DMS53 (cell line): ENCODE measurements at regions not wholly inside any gene's neighbourhood (a gene's known extent, or its start where the extent isn't known, plus 50 kb on each side); places are given as distances from the start of the nearest gene placed in this dataset.

Experiments used
- DNase-seq: peaks from one replicate; lab custom pipeline; 2025; lab: John Stamatoyannopoulos, UW

DNA sequence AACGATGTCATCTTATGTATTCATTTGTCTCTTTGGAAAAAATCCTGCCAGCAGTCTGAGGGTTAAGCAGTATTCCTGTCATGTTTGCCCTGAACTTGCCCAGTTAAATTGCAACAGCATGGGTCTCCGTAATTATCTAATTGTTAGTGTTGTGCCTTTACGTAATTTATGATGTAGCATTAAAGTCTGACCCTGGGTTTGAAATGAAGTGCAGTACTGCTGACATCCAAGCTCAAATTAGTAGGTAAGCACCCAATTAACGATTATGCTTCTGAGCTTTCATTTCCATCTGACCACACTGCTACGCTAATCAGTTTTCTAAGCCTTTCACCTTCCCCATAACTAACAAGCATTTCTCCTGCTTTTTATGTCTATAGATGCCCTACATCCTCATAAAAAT, 241.8 kb downstream of the ARRDC4 start:
- DNase-seq: no peak

DNA sequence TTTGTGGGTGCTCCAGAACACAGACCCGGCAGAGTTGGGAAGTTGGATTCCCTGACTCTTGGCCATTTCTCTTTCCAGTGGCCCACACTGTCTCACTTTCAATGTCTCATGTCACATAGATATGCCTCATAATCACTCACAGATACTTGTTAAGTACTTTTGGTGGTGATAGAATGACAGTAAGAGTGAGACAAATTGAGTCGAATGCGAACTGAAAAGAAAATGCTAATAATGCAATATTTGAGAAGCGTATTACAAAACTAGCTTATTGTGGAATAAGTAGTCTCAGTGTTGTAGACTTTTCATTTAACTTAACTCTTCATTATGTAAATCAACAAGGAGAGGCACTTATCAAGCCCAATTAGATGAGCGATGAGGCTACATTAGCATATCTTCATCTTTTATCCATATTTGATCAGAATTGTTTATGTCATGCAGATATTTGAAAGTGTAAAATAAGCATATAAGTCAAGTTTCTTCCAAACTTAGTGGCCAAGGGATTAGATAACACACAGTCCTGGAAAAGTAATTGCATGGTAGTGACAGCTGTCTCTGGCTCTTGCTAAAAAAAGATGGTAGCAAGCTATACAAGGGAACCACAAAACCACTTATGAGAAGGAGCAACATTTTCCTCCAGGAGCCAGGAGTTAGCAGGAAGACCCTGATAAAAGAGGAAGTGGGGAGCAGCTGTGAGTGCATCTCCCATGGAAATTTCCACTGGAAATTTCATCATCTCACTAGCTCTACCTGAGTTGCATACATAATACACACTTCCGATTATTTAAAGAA, 243.6 kb downstream of the ARRDC4 start:
- DNase-seq: no peak

DNA sequence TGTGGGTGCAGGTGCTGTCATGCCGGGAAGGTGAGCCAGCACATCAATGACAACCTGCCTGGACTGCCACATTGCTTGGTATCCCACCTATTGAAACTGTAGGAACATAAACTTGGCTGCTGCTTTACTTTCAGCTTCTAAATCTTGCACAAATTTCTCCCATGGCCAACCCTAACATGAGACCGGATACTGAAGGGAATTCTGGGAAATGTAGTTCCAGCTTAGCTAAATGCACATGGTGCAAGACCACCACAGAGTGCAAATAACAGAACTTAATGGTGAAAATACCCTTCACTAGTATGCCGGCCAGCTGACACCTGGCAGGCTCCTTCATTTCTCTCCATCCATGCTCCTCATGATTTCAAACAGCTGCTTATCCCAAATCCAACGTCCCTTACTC, 247.4 kb downstream of the ARRDC4 start:
- DNase-seq: no peak

DNA sequence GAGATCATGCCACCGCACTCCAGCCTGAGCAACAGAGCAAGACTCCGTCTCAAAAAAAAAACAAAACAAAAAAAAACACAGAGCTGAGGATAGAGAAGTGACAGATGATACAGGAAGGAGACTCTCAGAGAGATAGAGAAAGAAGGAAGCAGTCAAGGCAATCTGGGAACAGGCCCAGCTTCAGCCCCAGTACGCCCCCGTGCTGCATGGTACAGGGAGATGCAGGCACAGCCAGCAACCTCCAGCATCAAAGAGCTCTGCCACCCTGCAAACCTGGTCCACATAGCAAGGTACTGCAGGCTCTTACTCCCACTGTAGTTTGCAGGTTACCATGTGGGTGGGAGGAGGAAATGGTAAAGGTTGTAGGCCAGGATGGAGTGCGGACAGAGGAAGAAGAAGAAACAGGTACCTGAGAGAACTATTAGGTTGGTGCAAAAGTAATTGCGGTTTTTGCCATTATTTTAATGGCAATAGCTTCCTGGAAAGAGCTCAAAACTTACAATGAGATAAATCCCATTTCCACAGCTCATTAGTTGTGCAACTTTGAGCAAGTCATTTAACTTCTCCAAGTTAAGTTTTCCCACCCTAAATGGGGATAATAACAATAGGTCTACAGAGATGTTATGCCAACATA, 253.0 kb downstream of the ARRDC4 start:
- DNase-seq: no peak

DNA sequence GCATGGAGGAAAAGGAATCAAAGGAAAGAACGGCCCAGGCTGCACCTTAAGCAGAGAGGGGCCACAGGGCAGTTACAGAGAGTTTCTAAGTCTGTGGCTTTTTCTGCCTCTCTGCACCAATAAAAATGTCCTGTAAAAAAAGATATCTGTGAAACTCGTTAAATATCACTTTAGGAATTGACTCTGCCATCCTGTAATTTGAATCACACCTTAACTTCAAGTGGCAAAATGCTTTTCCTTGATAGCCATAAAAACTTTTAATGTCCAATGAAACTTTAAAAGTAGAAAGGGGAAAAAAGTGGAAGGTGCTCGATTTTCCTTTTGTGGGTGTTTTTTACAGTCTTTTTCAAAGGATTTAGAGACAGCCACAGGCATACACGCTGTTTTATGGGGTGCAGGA, 255.7 kb downstream of the ARRDC4 start:
- DNase-seq: no peak

DNA sequence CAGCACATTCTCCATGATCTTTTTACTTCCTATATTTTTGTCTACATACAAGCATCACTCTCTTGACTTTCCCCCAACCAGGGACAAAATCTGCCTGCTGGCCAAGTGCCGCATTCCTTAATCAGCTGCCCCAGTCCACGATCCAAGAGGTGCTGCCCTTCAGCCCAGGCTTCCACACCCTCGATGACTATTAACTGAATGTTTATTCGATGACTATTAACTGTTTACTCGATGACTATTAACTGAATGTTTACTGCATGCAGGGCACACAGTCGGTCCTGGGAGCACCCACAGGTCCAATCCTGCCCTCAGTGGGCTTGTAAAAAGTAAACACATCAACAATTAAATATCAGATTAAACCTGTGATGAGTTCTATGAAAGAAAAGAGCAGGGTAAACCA, 256.9 kb downstream of the ARRDC4 start:
- no peak for DNase-seq

DNA sequence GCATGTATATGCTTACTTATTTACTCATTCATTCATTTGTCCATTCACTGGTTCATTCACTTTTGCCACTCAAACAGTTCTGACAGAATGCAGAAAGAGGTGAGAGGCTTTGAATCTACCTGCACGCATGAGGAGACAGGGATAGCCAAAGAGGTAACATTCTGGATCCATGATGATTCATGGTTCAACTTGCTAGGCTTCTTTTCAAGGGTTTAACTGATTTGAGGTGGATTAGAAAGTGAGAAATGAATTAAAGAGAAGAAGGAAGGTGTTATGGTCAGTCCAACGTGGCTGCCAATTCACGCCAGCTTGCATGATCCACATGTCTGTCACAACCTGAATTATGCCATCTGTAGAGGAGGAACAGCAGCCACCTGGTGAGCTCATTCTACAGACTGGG, 260.6 kb downstream of the ARRDC4 start:
- DNase-seq: no peak

DNA sequence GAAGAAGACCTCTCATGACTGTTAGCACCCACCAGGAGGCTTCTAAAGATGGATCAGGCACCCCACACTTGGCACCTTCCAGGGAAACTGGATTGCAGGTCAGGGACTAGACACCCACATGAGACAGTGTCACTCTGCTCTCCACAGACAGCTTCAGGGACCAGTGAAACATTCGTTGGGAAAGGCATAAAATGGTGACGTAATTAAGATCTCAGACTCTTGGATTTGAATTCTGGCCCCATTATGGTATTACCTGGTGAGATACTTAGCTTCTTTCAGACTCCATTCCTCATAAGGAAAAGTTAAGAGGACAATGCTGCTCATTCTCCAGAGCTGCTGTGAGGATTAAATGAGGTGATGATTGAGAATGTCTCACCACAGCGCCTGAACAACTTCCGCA, 261.1 kb downstream of the ARRDC4 start:
- DNase-seq: no peak

DNA sequence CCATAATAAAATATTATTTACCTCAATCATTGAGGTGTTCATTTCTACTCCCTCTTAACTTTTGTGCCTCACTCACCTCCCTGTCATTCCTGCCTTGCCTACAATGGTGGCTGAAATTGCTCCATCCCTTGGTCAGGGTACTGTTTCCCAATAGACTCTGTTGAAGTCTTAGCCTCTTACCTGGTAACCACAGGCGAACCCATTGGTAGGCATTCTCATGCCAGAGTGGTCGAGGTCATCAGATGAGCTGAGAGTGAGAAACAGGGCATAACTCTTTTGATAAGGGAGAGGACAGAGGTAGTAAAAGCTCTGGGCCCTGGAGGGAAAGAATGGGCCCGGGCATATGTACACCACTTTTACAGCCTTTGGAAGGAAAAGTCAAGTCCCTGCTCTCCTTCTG, 265.6 kb downstream of the ARRDC4 start:
- no peak for DNase-seq

DNA sequence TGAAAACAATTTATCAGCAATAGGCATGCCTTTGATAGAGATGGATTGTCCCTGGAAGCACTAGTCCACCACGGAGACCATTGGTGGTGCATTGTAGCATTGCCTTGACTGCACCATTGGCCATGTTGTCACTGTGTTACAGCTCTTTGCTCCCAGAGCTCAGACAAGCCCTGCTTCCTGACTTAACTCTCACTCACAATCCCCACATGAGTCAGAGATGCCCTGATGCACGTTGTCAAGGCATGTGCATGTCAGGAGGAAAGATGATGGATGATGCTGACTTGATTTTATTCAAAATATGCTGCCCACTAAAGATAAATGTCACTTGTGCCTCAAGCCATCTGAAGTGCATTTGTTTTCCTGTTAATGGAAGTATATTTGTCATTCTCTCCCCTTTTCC, 266.1 kb downstream of the ARRDC4 start:
- no peak for DNase-seq

DNA sequence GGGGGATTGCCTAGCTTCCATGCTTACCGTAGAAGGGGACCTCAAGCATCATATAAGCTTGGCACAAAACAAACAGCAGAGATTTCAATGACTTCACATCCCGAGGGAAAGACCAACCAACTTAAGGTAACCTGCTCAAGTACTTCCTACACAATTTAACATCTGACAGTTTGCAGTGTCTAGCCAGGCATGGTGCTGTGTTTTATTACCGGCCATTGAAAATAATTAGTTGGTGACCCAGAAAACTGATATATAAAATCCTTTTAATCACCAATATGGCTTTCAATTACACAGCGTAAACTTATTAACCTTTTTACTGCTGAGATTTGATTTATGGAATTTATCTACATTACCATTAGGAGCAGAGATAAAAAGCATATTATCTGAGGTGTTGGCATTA, 268.3 kb downstream of the ARRDC4 start:
- DNase-seq: no peak

DNA sequence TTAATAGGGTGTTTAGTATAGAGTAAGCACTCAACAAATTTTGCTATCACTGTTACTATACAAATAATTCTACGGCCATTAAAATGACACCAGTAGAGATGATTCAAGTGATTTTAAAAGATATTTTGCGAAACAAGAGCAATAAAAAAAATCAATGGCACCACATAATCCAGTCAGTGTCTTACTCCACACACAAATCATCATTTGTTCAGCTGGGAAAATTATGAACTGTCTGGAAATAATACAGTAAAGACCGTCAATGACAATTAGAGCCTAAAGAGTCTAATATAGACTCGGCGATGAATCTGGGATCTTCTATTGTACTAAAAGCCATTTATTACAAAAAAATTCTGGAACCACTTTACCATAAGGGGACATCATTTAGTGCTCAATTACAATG, 270.5 kb downstream of the ARRDC4 start:
- no peak for DNase-seq

DNA sequence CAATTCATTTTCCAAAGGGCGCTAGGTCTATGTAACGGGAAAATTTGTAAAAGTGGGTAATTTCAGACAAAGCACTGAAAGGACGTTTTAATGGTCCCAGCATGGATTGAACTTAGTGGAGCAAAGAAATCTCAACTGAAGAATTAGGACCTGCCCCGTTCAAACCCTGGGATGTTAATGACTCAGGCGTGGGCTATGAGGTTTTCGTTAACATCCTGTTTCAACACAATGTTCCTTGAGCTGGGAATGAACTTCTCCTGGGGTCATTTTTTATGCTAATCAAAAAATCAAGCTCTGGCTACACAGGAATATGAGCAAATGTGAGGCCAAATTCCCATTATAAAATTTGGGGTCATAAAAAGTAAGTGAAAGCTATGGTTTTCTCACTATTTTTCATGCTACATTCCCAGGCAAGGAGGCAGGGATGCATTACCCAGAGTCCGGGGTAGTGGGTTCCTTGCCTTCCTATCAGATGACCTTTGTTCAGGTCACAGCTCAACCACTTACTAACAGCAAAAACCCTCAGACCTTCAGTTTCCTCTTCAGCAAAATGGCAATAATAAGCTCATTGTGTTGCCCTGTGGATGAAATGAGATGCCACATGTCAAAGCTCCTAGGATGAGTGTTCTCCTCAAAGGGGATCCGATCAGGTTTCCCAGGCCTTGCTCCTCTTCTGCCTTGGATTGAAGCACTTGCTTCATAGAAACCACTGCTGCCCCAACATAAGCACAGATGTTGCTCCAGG, 271.4 kb downstream of the ARRDC4 start:
- DNase-seq: no peak

DNA sequence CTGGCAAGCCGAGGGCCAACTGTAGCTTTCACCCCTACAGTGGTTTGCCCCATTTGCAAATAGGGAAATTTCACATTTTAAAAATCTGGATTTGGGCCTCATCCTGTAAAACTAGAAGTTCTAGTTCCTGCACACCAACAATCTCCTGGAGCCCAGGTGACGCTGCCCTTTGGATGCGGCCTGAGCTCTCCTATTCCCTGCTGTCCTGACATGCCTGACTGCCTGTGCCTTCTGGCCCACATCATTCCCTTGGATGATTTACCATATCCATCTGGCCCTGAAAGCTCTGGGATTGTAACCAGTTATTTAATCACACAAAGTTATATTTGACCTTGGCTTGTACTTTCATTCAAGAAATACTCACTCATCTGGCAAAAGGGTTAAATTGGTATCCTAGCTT, 272.3 kb downstream of the ARRDC4 start:
- no peak for DNase-seq

DNA sequence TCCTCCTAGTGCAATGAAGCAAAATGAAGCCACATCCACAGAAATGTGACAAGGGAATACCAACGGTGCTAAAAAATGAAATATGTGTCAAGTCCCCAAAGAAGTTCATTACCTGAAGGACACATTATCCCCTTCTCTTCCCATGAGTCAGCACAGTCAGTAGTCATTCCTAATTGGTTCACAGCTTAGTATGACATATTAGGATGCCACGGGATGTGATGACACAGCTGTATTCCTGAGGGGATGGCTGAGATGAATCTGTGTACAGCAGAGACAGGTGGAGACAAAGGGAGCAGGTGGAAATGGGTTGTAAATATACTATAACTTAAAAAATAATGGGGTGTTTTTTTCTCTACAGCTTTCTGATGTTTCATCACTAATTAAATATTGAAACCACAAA, 273.4 kb downstream of the ARRDC4 start:
- DNase-seq: no peak

DNA sequence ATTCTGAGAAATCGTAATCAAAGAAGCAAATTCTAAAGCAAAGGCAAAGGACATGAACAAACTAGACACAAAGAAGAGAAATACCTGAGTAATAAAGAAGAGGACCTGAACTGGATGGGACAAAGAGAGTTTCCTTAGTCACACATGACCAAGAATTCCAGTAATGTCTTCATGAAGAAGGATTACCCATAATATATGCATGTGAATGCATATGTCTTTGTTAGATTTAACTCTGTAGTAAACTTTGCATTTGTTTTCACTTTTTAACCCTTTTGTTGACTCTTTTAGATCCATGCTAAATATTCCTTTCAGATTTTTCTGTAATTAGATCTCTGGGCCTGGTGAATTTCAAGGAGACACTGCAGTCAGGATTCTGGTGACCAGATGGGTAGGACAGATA, 279.8 kb downstream of the ARRDC4 start:
- DNase-seq: no peak

DNA sequence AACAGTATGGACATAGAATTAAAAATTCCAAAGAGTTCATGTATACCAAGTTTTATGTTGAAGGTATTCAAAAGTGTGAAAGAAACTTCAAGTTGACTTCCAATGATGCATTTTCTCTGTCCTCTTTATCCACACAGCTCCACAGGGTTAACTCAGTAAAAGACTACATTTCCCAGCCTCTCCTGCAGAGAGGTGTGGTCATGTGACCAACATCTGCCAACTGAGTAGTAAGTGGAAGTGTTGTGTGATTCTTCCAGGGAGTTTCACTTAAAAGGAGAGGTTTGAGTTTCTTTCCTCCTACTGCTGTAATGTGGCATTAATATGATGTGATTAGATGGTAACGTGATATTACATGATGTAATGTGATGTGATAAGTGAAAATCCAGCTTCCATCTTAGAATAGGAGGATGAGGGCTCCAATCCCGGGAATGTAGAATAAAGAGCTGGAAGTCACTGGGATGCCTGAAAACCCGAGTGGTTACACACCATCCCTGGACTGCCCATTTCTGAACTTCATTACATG, 280.6 kb downstream of the ARRDC4 start:
- no peak for DNase-seq

DNA sequence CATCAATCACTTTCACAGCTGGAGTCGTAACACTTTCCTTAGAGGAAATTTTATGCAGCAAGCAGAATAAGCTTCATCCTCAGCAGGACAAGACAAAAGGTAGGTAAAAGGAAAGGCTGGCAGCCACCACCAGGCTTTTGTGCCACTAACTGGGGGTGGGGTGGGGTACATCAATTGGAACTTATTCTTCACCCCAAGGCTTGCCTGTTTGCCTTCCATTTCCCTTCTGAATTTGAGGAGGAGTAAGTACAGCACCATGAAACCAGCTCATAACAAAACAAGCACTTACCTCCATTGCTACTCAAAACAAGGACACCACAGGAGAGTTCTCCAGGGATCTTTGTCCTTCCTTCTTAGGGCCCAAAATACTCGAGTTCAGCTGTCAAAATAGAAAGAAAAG, 296.8 kb downstream of the ARRDC4 start:
- DNase-seq: no peak

DNA sequence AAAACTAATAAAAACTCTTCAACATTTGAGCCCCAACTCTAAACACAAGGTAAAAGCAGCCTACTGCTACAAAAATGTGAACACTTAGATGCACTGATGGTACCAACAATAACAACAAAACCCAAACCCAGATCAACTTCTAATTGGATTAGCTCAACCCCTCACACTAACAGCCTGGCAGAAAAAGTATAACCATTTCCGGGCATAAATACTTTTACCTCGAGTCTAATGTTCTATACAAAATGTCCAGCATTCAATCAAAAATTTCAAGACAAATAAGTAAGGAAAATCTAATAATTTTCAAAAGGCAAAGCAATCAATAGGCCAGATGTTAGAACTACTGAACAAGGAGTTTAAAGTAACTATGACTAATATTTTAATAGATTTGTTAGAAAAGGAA, 303.3 kb downstream of the ARRDC4 start:
- DNase-seq: no peak

DNA sequence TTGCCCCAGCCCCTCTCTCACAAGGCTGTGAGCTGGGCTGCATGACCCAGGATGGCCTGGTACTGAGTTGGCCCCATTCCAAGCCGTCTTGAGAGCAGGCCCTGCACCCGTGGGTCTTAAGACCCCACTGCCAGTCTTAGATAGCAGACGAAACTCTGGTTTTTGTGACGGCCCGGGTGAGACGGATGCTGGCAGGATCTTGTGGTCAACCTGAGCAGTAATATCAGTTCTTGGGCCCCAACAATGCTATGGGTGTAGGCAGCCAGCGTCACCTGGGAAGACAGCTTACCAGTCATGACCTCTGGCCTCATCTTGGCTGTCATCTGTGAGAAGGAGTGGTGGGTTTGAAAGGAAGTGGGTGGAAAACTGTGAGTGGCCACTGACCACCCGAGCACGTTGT, 305.8 kb downstream of the ARRDC4 start:
- no peak for DNase-seq

DNA sequence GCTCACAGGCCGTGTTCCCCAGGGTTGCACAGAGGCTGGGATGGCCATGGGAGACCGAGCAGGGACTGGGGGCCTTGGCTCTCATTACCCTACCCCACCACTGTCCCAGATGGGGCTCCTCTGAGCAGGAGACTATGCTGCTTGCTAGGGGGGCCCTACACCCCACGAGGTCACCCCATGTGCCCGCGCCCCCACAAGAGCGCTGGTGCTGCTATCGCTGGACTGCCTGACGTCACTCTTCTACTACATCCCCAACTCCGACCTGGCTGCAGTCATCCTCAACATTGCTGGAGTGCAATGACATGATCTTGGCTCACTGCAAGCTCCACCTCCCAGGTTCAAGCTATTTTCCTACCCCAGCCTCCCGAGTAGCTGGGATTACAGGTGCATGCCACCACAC, 307.7 kb downstream of the ARRDC4 start:
- DNase-seq: no peak

DNA sequence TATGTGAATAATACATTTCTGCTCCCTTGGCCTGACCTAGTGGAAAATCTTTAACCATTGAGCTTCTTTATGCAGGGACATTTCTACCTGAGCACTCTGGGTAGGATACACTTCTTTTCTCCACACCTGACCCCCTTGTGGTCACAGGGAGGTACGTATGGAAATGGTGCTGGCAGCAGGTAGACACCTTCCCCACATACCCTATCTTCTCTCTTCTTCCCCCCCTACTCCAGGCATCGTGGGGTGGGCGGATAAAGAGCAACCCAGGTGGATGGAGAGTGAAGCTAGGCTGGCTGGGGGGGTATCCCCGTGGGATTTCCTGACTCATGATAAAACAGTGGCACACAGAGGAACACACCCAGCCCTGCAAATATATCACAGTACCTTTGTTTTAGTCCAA, 312.1 kb downstream of the ARRDC4 start:
- DNase-seq: no peak

DNA sequence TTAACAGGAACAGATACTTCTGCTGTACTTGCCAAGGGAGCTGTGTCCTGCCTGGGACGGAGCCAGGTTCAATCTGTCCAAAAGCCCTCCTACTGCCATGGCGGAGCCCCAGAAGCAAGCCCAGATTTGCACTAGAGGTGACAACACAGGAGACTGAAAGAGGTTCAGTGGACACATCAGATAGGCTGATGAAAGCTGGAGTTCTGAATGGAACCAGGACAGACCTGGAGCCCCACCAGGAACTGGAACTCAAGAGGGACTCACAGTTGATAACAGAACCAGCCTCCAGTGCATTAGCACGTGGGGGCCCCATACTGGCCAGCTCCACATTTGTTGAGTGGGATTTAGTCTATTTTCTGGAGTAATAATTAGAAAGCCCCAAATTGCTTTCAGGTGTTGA, 315.5 kb downstream of the ARRDC4 start:
- no peak for DNase-seq
